Activated T-cell treated with anti-CD3 and anti-CD28 coated beads, Interleukin-2, amount 50 U/mL, for 4 hours (primary cell): ENCODE measurements at regions not wholly inside any gene's neighbourhood (a gene's known extent, or its start where the extent isn't known, plus 50 kb on each side); places are given as distances from the start of the nearest gene placed in this dataset.

Experiments
- ATAC-seq, 2 donors: fragments of 200-7000 bp; cut with Tn5 transposase; one replicate each; pipeline ENCODE4 v1.10.0; 2021
- DNase-seq: peaks from one replicate; pipeline ENCODE4 v3.0.0-alpha.2; 2020
- H3K27me3 Mint-ChIP-seq: one replicate; pipeline ENCODE4 v1.8.0; 2021; ENCODE audit warnings: low read depth, mixed read lengths
- H3K36me3 Mint-ChIP-seq: one replicate; pipeline ENCODE4 v1.8.0; 2022; ENCODE audit warnings: mixed read lengths; ENCODE audit not compliant: insufficient read depth
- H3K4me1 Mint-ChIP-seq: one replicate; pipeline ENCODE4 v1.8.0; 2021; ENCODE audit warnings: low read depth, mixed read lengths
- H3K4me3 Mint-ChIP-seq: one replicate; pipeline ENCODE4 v1.8.0; 2021; ENCODE audit warnings: mild to moderate bottlenecking, moderate library complexity, mixed read lengths
- H3K9me3 Mint-ChIP-seq: one replicate; pipeline ENCODE4 v1.8.0; 2021; ENCODE audit warnings: mixed read lengths

GRCh38 chr2:123359636-123360035, 665.5 kb upstream of the CNTNAP5 start:
- Mint-ChIP-seq H3K9me3 (peaks cover 19% of the 10 kb centered on the region), H3K4me1 (no peaks in the 10 kb centered on the region), H3K27me3 (no peaks in the 10 kb centered on the region), H3K4me3 (no peak overlapping the region), H3K36me3 (no peaks in the 10 kb centered on the region)
- DNase-seq, result no peak
- no peak for ATAC-seq

GRCh38 chr2:123362671-123363440, 662.2 kb upstream of the CNTNAP5 start:
- Mint-ChIP-seq H3K4me1 (no peaks in the 10 kb centered on the region), H3K4me3 (no peak overlapping the region), H3K9me3 (peaks cover 9% of the 10 kb centered on the region), H3K27me3 (no peaks in the 10 kb centered on the region), H3K36me3 (no peaks in the 10 kb centered on the region)
- DNase-seq (no peak), ATAC-seq (no peak)

- DNase-seq, result no peak
- Mint-ChIP-seq H3K9me3 (peaks cover 12% of the 10 kb centered on the region), H3K36me3 (no peaks in the 10 kb centered on the region), H3K4me3 (no peak overlapping the region), H3K4me1 (no peaks in the 10 kb centered on the region), H3K27me3 (no peaks in the 10 kb centered on the region)
- no peak for ATAC-seq
These were observed 661.3 kb upstream of the CNTNAP5 start for GRCh38 chr2:123363826-123364225.

- Mint-ChIP-seq H3K4me1 (no peaks in the 10 kb centered on the region), H3K36me3 (no peaks in the 10 kb centered on the region), H3K4me3 (no peak overlapping the region), H3K27me3 (no peaks in the 10 kb centered on the region), H3K9me3 (peaks cover 15% of the 10 kb centered on the region)
- DNase-seq (no peak), ATAC-seq (no peak)
These were observed 660.7 kb upstream of the CNTNAP5 start for GRCh38 chr2:123364243-123364896.

GRCh38 chr2:123366239-123366837, 658.7 kb upstream of the CNTNAP5 start:
- H3K36me3 Mint-ChIP-seq, result no peaks in the 10 kb centered on the region
- H3K4me1 Mint-ChIP-seq, result no peaks in the 10 kb centered on the region

GRCh38 chr2:123370186-123370585, 654.9 kb upstream of the CNTNAP5 start:
- DNase-seq (no peak), ATAC-seq (no peak)
- Mint-ChIP-seq H3K4me3 (no peak overlapping the region), H3K4me1 (no peaks in the 10 kb centered on the region), H3K9me3 (peaks cover 20% of the 10 kb centered on the region), H3K36me3 (no peaks in the 10 kb centered on the region), H3K27me3 (no peaks in the 10 kb centered on the region)

More at GRCh38 chr2:123366239-123366837, 658.7 kb upstream of the CNTNAP5 start:
- ATAC-seq, result no peak
- DNase-seq, result no peak
- H3K4me3 Mint-ChIP-seq, result no peak overlapping the region
- H3K9me3 Mint-ChIP-seq, result peaks cover 18% of the 10 kb centered on the region
- H3K27me3 Mint-ChIP-seq, result no peaks in the 10 kb centered on the region

GRCh38 chr2:123371535-123371934, 653.6 kb upstream of the CNTNAP5 start:
- ATAC-seq, result no peak
- H3K9me3 Mint-ChIP-seq, result peaks cover 23% of the 10 kb centered on the region
- no peak overlapping the region for H3K4me3 Mint-ChIP-seq

GRCh38 chr2:123380370-123380935, 644.6 kb upstream of the CNTNAP5 start:
- H3K4me3 Mint-ChIP-seq, result no peak overlapping the region
- no peaks in the 10 kb centered on the region for H3K4me1 Mint-ChIP-seq
- no peak for DNase-seq
- H3K27me3 Mint-ChIP-seq, result no peaks in the 10 kb centered on the region
- H3K9me3 Mint-ChIP-seq, result peaks cover 17% of the 10 kb centered on the region
- H3K36me3 Mint-ChIP-seq, result no peaks in the 10 kb centered on the region
- no peak for ATAC-seq

More at GRCh38 chr2:123371535-123371934, 653.6 kb upstream of the CNTNAP5 start:
- no peak for DNase-seq
- no peaks in the 10 kb centered on the region for H3K27me3 Mint-ChIP-seq
- H3K4me1 Mint-ChIP-seq, result no peaks in the 10 kb centered on the region
- no peaks in the 10 kb centered on the region for H3K36me3 Mint-ChIP-seq

GRCh38 chr2:123415678-123416077, 609.4 kb upstream of the CNTNAP5 start:
- ATAC-seq, result no peak
- Mint-ChIP-seq H3K9me3 (peaks cover 8% of the 10 kb centered on the region), H3K4me1 (no peaks in the 10 kb centered on the region), H3K27me3 (no peaks in the 10 kb centered on the region), H3K4me3 (no peak overlapping the region), H3K36me3 (no peaks in the 10 kb centered on the region)
- no peak for DNase-seq

- no peak for DNase-seq
- H3K4me1 Mint-ChIP-seq, result no peaks in the 10 kb centered on the region
These were observed 605.1 kb upstream of the CNTNAP5 start for GRCh38 chr2:123419976-123420375.

GRCh38 chr2:123434546-123435395, 590.3 kb upstream of the CNTNAP5 start:
- H3K27me3 Mint-ChIP-seq, result no peaks in the 10 kb centered on the region
- H3K36me3 Mint-ChIP-seq, result no peaks in the 10 kb centered on the region
- no peaks in the 10 kb centered on the region for H3K4me1 Mint-ChIP-seq
- H3K9me3 Mint-ChIP-seq, result peaks cover 13% of the 10 kb centered on the region
- DNase-seq (no peak), ATAC-seq (no peak)
- no peak overlapping the region for H3K4me3 Mint-ChIP-seq

More at GRCh38 chr2:123419976-123420375, 605.1 kb upstream of the CNTNAP5 start:
- H3K9me3 Mint-ChIP-seq, result no peaks in the 10 kb centered on the region
- ATAC-seq, result no peak
- H3K27me3 Mint-ChIP-seq, result no peaks in the 10 kb centered on the region
- no peaks in the 10 kb centered on the region for H3K36me3 Mint-ChIP-seq
- no peak overlapping the region for H3K4me3 Mint-ChIP-seq

GRCh38 chr2:123438251-123438650, 586.8 kb upstream of the CNTNAP5 start:
- ATAC-seq, result no peak
- Mint-ChIP-seq H3K4me1 (no peaks in the 10 kb centered on the region), H3K9me3 (peaks cover 19% of the 10 kb centered on the region), H3K27me3 (no peaks in the 10 kb centered on the region), H3K36me3 (no peaks in the 10 kb centered on the region), H3K4me3 (no peak overlapping the region)
- no peak for DNase-seq

- ATAC-seq (no peak), DNase-seq (no peak)
- no peak overlapping the region for H3K4me3 Mint-ChIP-seq
- H3K4me1 Mint-ChIP-seq, result no peaks in the 10 kb centered on the region
- H3K9me3 Mint-ChIP-seq, result peaks cover 15% of the 10 kb centered on the region
- no peaks in the 10 kb centered on the region for H3K36me3 Mint-ChIP-seq
- no peaks in the 10 kb centered on the region for H3K27me3 Mint-ChIP-seq
These were observed 586.4 kb upstream of the CNTNAP5 start for GRCh38 chr2:123438675-123439074.

GRCh38 chr2:123448801-123449200, 576.3 kb upstream of the CNTNAP5 start:
- DNase-seq (no peak), ATAC-seq (no peak)
- no peaks in the 10 kb centered on the region for H3K4me1 Mint-ChIP-seq
- peaks cover 24% of the 10 kb centered on the region for H3K9me3 Mint-ChIP-seq
- no peaks in the 10 kb centered on the region for H3K36me3 Mint-ChIP-seq
- no peaks in the 10 kb centered on the region for H3K27me3 Mint-ChIP-seq
- no peak overlapping the region for H3K4me3 Mint-ChIP-seq
